Omental fat pad (tissue), 3 donors: ENCODE measurements at regions not wholly inside any gene's neighbourhood (a gene's known extent, or its start where the extent isn't known, plus 50 kb on each side); places are given as distances from the start of the nearest gene placed in this dataset.
A peak's percentile ranks its signal among the peaks of the same experiment; 100 is the strongest.

Source experiments
- ATAC-seq: fragments of 150-250 bp; one replicate; pipeline ENCODE4 v1.9.1; 2016; ENCODE audit warnings: mild to moderate bottlenecking, moderate library complexity; ENCODE audit not compliant: low FRiP score
- DNase-seq: peaks from one replicate; pipeline ENCODE4 v3.0.0-alpha.2; 2019; ENCODE audit warnings: low spot score
- TF ChIP-seq, protein P1 (sequence below), 3 donors: fragments of 450-650 bp; IDR thresholded peaks; one replicate each; pipeline ENCODE4 v1.5.1; 2016 to 2017; ENCODE audit warnings: antibody characterized with exemption in 3 of 3, mild to moderate bottlenecking in 3 of 3, moderate library complexity in 2 of 3

DNA sequence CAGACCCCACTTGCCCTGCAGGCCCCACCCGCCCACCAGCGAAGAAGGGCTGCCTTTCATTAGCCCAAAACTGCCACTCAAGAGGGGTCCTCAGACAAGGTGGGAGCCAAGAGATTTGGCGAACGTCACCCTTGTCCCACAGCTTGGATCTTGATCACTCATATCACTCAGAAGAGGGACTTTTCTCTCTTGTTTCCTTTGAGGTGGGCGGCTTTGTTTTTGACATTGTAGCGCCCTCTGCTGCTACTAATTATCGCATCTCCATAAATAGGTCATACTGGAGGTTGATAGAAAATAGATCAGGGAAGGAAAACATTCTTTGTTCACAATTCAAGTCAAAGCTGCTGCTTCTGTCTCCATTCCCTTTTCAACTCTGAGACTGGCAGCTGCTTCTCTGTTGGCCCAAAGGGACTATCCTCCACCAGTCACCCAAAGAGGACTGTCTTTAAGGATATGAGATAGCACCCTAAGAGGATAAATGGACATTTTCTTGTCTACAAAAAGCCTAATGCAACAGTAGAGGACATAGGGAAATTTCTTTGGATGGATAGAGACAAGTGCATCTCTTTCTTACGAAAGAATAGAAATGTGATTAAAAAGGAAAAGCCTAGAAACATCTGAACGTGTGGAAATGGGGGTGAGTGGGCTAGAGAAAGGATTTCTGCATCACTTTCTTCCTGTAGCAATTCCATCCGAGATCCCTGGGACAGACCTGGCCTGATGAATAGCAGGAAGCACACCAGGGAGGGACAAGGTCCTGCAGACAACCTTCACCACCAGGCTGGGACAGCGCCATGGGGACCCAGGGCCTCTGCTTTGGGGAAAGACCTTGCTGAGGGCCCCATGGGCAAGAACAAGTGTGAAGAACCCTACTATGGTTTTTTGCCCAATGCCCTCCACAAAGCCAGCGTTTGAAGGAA lies 115.8 kb downstream of the DAD1 start:
- TF ChIP-seq, protein P1, sequence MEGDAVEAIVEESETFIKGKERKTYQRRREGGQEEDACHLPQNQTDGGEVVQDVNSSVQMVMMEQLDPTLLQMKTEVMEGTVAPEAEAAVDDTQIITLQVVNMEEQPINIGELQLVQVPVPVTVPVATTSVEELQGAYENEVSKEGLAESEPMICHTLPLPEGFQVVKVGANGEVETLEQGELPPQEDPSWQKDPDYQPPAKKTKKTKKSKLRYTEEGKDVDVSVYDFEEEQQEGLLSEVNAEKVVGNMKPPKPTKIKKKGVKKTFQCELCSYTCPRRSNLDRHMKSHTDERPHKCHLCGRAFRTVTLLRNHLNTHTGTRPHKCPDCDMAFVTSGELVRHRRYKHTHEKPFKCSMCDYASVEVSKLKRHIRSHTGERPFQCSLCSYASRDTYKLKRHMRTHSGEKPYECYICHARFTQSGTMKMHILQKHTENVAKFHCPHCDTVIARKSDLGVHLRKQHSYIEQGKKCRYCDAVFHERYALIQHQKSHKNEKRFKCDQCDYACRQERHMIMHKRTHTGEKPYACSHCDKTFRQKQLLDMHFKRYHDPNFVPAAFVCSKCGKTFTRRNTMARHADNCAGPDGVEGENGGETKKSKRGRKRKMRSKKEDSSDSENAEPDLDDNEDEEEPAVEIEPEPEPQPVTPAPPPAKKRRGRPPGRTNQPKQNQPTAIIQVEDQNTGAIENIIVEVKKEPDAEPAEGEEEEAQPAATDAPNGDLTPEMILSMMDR (IDR thresholded peaks at IDR 0.05), result no peak
- no peak for DNase-seq
- no peak for ATAC-seq

- ATAC-seq (no peak), DNase-seq (no peak)
- TF ChIP-seq, protein P1 (IDR thresholded peaks at IDR 0.05), result no peak
Measured at GRCh38 chr14:22472466-22472865, 116.6 kb downstream of the DAD1 start.

GRCh38 chr14:22471545-22472121 lies 117.4 kb downstream of the DAD1 start:
- ATAC-seq (peak; percentile 38), DNase-seq (no peak)
- TF ChIP-seq, protein P1 (IDR thresholded peaks at IDR 0.05), result no peak

DNA sequence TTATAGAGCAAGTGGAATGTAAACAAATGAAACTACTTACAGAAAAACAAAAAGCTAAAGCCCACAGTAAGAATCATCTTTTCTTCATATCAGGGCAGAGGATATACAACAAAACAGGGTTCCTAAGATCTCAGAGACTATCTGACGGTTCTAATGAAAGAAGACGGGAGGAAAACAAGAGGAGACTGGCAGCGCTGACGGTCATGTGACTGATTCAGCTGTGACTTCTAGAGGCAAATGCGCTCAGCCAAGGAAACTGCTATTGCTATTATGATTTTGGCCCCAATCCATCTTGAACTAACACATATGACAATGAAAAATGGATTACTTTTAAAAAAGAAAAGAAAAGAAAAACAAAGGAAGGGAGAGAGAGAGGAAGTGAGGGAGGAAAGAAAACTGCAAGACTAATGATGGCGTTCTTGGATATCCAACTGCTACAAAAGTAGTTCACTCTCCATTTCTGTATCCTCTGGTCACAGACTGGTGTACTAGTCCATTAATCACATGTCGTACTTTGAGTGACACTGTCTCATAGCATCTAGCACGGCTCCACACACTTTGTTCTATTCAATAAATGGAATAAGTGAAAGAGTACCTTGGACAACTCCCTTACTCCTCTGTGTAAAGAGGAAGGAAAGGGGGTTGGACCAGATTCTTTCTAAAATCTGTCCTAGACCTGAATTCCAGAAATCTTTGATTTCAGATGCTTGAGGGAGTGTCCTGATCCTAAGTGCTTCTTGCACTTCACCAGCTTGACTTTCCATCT lies 119.3 kb downstream of the DAD1 start:
- TF ChIP-seq, protein P1 (IDR thresholded peaks at IDR 0.05), result no peak
- ATAC-seq (no peak), DNase-seq (no peak)

DNA sequence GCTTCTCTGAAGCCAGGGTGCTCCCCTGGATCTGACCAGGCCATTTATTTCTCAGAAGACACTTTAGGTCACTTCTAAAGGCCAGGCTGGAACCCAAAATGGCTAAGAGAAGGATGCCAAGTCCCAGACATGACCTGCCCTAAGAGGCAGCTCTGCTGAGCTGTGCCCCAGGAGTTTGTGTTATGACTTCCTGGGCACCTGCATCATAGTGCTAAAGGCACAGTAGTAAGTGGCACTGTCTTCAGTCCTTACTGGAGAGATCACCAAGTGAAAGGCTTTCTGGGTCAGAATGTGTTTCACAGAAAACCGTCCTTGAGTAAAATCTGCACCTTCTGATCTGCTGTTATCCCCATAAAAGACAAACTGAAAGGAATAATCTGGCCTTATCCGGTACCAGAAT lies 120.2 kb downstream of the DAD1 start:
- DNase-seq (no peak), ATAC-seq (no peak)
- TF ChIP-seq, protein P1 (IDR thresholded peaks at IDR 0.05), result no peak

- TF ChIP-seq, protein P1 (IDR thresholded peaks at IDR 0.05), result no peak
- ATAC-seq (no peak), DNase-seq (no peak)
Measured at GRCh38 chr14:22466491-22466890, 122.5 kb downstream of the DAD1 start.
